HCT116 (cell line): ENCODE measurements at regions not wholly inside any gene's neighbourhood (a gene's known extent, or its start where the extent isn't known, plus 50 kb on each side); places are given as distances from the start of the nearest gene placed in this dataset.

Source experiments
- ATAC-seq: fragments of 200-7000 bp; cut with Tn5 transposase; 2 replicates; pipeline ENCODE4 v1.9.1; 2020; ENCODE audit warnings: mild to moderate bottlenecking, moderate library complexity
- BruUV-seq: library from RNA; stranded (reverse); fragments of 400-500 nt; replicated peaks from 2 replicates; lab custom pipeline; 2021; lab: Mats Ljungman, UMichigan
- CTCF ChIA-PET: fragments of 300-600 bp; sonication (Branson Sonifier 250); formaldehyde crosslinking; loops from one replicate; lab custom pipeline; 2021; ENCODE audit warnings: antibody characterized with exemption; lab: Charles Lee
- POLR2A ChIA-PET: fragments of 300-600, 350-600 bp; sonication (Branson Sonifier 250); formaldehyde crosslinking; loops from one replicate; lab custom pipeline; 2021; ENCODE audit warnings: antibody characterized with exemption; lab: Charles Lee
- RAD21 ChIA-PET, 2 experiments: fragments of 300-600 bp; sonication (Branson Sonifier 250); formaldehyde crosslinking; loops; one replicate each; lab custom pipeline; 2023; ENCODE audit warnings: low total read pairs in 2 of 2; ENCODE audit not compliant: uncharacterized antibody in 2 of 2, unreplicated experiment in 2 of 2, low non-redundant PET in 1 of 2; lab: Charles Lee
- DNase-seq: peaks from one replicate; pipeline ENCODE4 v3.0.0-alpha.2; 2010; ENCODE audit warnings: low read depth, low spot score
- H2AFZ ChIP-seq: fragments of 200-600 bp; shearing (Covaris generic), sonication (generic); 2 replicates; pipeline ENCODE4 v1.6.1; 2017; ENCODE audit warnings: low read depth, mixed run types, mixed read lengths, antibody characterized with exemption, low read length; ENCODE audit not compliant: poor library complexity, severe bottlenecking
- H3K27ac ChIP-seq: 2 replicates; pipeline ENCODE4 v1.5.1; 2012; ENCODE audit warnings: low read depth, low read length
- H3K27me3 ChIP-seq: fragments of 200-600 bp; sonication (generic); 2 replicates; pipeline ENCODE4 v1.6.1; 2016; ENCODE audit warnings: mixed run types, low read length, mixed read lengths; ENCODE audit not compliant: insufficient read depth
- H3K36me3 ChIP-seq, 2 experiments: fragments of 200-500 bp in 1 of 2; fragments of 200-600 bp in 1 of 2; sonication (Bioruptor generic) in 1 of 2; sonication (generic) in 1 of 2; 2 replicates each; pipeline versions ENCODE4 v1.5.1 to v1.6.1; 2014 to 2016; ENCODE audit warnings: low read length in 2 of 2, inconsistent platforms in 1 of 2, mixed read lengths in 1 of 2, mixed run types in 1 of 2; ENCODE audit not compliant: insufficient read depth in 2 of 2, control insufficient read depth in 1 of 2
- H3K4me1 ChIP-seq, 2 experiments: fragments of 200-600 bp in 1 of 2; sonication (generic) in 1 of 2; 2 replicates each; pipeline versions ENCODE4 v1.5.1 to v1.6.1; 2012 to 2017; ENCODE audit warnings: low read length in 2 of 2, inconsistent platforms in 1 of 2, mild to moderate bottlenecking in 1 of 2, mixed read lengths in 1 of 2, mixed run types in 1 of 2, moderate library complexity in 1 of 2; ENCODE audit not compliant: insufficient read depth in 2 of 2, control insufficient read depth in 1 of 2
- H3K4me2 ChIP-seq: fragments of 200-600 bp; sonication (generic); 2 replicates; pipeline ENCODE4 v1.6.1; 2017; ENCODE audit warnings: mixed run types, low read length, mixed read lengths
- H3K4me3 ChIP-seq, 2 experiments: fragments of 200-600 bp in 1 of 2; sonication (generic) in 1 of 2; replicated peaks in 1 of 2; 2 replicates each; pipeline ENCODE4 v1.5.1; 2011 to 2016; ENCODE audit warnings: low read length in 2 of 2, control low read depth in 1 of 2, low read depth in 1 of 2, mild to moderate bottlenecking in 1 of 2, mixed read lengths in 1 of 2, mixed run types in 1 of 2
- H3K79me2 ChIP-seq: fragments of 200-600 bp; sonication (generic); 2 replicates; pipeline ENCODE4 v1.6.1; 2017; ENCODE audit warnings: mild to moderate bottlenecking, mixed run types, low read length, moderate library complexity, mixed read lengths; ENCODE audit not compliant: insufficient read depth
- H3K9ac ChIP-seq: fragments of 200-600 bp; sonication (generic); 2 replicates; pipeline ENCODE4 v1.6.1; 2016; ENCODE audit warnings: low read length, mixed read lengths
- H3K9me2 ChIP-seq: fragments of 200-600 bp; sonication (generic), shearing (Covaris generic); 2 replicates; pipeline ENCODE4 v1.6.1; 2017; ENCODE audit warnings: mixed run types, mild to moderate bottlenecking, moderate library complexity; ENCODE audit not compliant: insufficient read depth
- H3K9me3 ChIP-seq, 2 experiments: fragments of 200-500 bp in 1 of 2; fragments of 200-600 bp in 1 of 2; sonication (Bioruptor generic) in 1 of 2; sonication (generic) in 1 of 2; 2 replicates each; pipeline ENCODE4 v1.6.1; 2014 to 2017; ENCODE audit warnings: low read length in 2 of 2, mixed read lengths in 2 of 2, inconsistent platforms in 1 of 2, low read depth in 1 of 2, mild to moderate bottlenecking in 1 of 2, mixed run types in 1 of 2, moderate library complexity in 1 of 2; ENCODE audit not compliant: control insufficient read depth in 1 of 2, insufficient read depth in 1 of 2
- H4K20me1 ChIP-seq: fragments of 200-600 bp; sonication (generic), shearing (Covaris generic); 2 replicates; pipeline ENCODE4 v1.6.1; 2017; ENCODE audit warnings: mixed run types, mild to moderate bottlenecking, moderate library complexity; ENCODE audit not compliant: insufficient read depth
- ATF3 ChIP-seq: IDR thresholded peaks from 2 replicates; pipeline ENCODE4 v1.6.1; 2012
- CBX3 ChIP-seq: IDR thresholded peaks from 2 replicates; pipeline ENCODE4 v1.6.1; 2012; ENCODE audit warnings: low read depth
- CEBPB ChIP-seq: IDR thresholded peaks from 2 replicates; pipeline ENCODE4 v1.6.1; 2012; ENCODE audit warnings: low read depth
- EGR1 ChIP-seq: IDR thresholded peaks from 2 replicates; pipeline ENCODE4 v1.6.1; 2012; ENCODE audit warnings: low read depth
- ELF1 ChIP-seq: IDR thresholded peaks from 2 replicates; pipeline ENCODE4 v1.6.1; 2012; ENCODE audit warnings: low read depth, borderline replicate concordance
- EZH2 ChIP-seq: fragments of 200-600 bp; sonication (generic); IDR thresholded peaks from 2 replicates; pipeline ENCODE4 v1.6.1; 2017; ENCODE audit warnings: antibody characterized with exemption, mixed run types
- EZH2phosphoT487 ChIP-seq: fragments of 200-600 bp; IDR thresholded peaks from 2 replicates; pipeline ENCODE4 v1.6.1; 2018; ENCODE audit warnings: antibody characterized with exemption, borderline replicate concordance
- FOSL1 ChIP-seq: IDR thresholded peaks from 2 replicates; pipeline ENCODE4 v1.6.1; 2012; ENCODE audit warnings: low read depth
- MAX ChIP-seq: IDR thresholded peaks from 2 replicates; pipeline ENCODE4 v1.6.1; 2012
- POLR2A ChIP-seq: IDR thresholded peaks from 2 replicates; pipeline ENCODE4 v1.7.0; 2011; ENCODE audit warnings: borderline replicate concordance; ENCODE audit not compliant: insufficient read depth, insufficient read length; ENCODE audit errors: extremely low read depth
- POLR2AphosphoS5 ChIP-seq: IDR thresholded peaks from 2 replicates; pipeline ENCODE4 v1.6.1; 2011; ENCODE audit warnings: mild to moderate bottlenecking, low read depth, low read length, moderate library complexity
- RAD21 ChIP-seq: IDR thresholded peaks from 2 replicates; pipeline ENCODE4 v1.6.1; 2012; ENCODE audit warnings: low read depth, mild to moderate bottlenecking
- SP1 ChIP-seq: IDR thresholded peaks from 2 replicates; pipeline ENCODE4 v1.6.1; 2012; ENCODE audit warnings: low read depth
- SRF ChIP-seq: IDR thresholded peaks from 2 replicates; pipeline ENCODE4 v1.6.1; 2012; ENCODE audit warnings: low read depth
- TCF7L2 ChIP-seq: IDR thresholded peaks from 2 replicates; pipeline ENCODE4 v1.7.0; 2011; ENCODE audit warnings: borderline replicate concordance, inconsistent platforms; ENCODE audit not compliant: insufficient read depth, insufficient read length; ENCODE audit errors: extremely low read depth
- ZBTB33 ChIP-seq: IDR thresholded peaks from 2 replicates; pipeline ENCODE4 v1.6.1; 2011; ENCODE audit warnings: mild to moderate bottlenecking, low read length, moderate library complexity; ENCODE audit not compliant: insufficient replicate concordance; ENCODE audit errors: extremely low read depth
- ZFX ChIP-seq: fragments of 450-650 bp; IDR thresholded peaks from 2 replicates; pipeline ENCODE4 v1.6.1; 2017
- intact Hi-C: fragments of 100-400 bp; cut with micrococcal nuclease; formaldehyde crosslinking; loops from 2 replicates; pipeline ENCODE4 v1.10.0; 2022

GRCh38 chr11:86737230-86737629 is 63.1 kb upstream of the PRSS23 start:
- no TSS peak for BruUV-seq
- RAD21 ChIA-PET = no interaction called here
- no peaks in the 10 kb centered on the region for H4K20me1 ChIP-seq
- H3K4me2 ChIP-seq = no peak overlapping the region
- H3K9me3 ChIP-seq = no peaks in the 10 kb centered on the region
- no peak overlapping the region for H3K9ac ChIP-seq
- ATAC-seq = no peak
- H3K9me2 ChIP-seq = no peaks in the 10 kb centered on the region
- no peaks in the 10 kb centered on the region for H3K36me3 ChIP-seq
- no peak overlapping the region for H3K27ac ChIP-seq
- no peak for TF ChIP-seq TCF7L2
- no peak for TF ChIP-seq EZH2phosphoT487
- no peak for TF ChIP-seq ZBTB33
- TF ChIP-seq CEBPB = no peak
- TF ChIP-seq RAD21 = no peak
- TF ChIP-seq POLR2A = no peak
- no peak for TF ChIP-seq SRF
- TF ChIP-seq FOSL1 = no peak
- no peak for TF ChIP-seq MAX
- TF ChIP-seq SP1 = no peak
- TF ChIP-seq EGR1 = no peak
- no peak for TF ChIP-seq ELF1
- TF ChIP-seq ATF3 = no peak
- no peak for TF ChIP-seq ZFX
- no peak for TF ChIP-seq CBX3
- TF ChIP-seq POLR2AphosphoS5 = no peak
- no peak for TF ChIP-seq EZH2
- H3K4me3 ChIP-seq = no peak overlapping the region
- CTCF ChIA-PET = no interaction called here
- H3K4me1 ChIP-seq = peaks cover 45 to 53% of the 10 kb centered on the region in 2 experiments
- H3K27me3 ChIP-seq = no peaks in the 10 kb centered on the region
- DNase-seq = no peak
- H3K79me2 ChIP-seq = no peaks in the 10 kb centered on the region
- no peak overlapping the region for H2AFZ ChIP-seq
- intact Hi-C loops = no loop called here
- POLR2A ChIA-PET = no interaction called here
